GM12864 (cell line): ENCODE measurements at regions not wholly inside any gene's neighbourhood (a gene's known extent, or its start where the extent isn't known, plus 50 kb on each side); places are given as distances from the start of the nearest gene placed in this dataset.

Experiments used
- DNase-seq: peaks from one replicate; pipeline ENCODE4 v3.0.0-alpha.2; 2011; ENCODE audit warnings: low read depth
- H3K4me3 ChIP-seq: 2 replicates; pipeline ENCODE4 v1.5.1; 2011; ENCODE audit warnings: mild to moderate bottlenecking, low read depth, low read length, control low read depth
- CTCF ChIP-seq: IDR thresholded peaks from 2 replicates; pipeline ENCODE4 v1.5.1; 2011; ENCODE audit warnings: low read depth, mild to moderate bottlenecking, moderate library complexity, low read length, control low read depth, inconsistent platforms; ENCODE audit errors: missing control alignments

DNA sequence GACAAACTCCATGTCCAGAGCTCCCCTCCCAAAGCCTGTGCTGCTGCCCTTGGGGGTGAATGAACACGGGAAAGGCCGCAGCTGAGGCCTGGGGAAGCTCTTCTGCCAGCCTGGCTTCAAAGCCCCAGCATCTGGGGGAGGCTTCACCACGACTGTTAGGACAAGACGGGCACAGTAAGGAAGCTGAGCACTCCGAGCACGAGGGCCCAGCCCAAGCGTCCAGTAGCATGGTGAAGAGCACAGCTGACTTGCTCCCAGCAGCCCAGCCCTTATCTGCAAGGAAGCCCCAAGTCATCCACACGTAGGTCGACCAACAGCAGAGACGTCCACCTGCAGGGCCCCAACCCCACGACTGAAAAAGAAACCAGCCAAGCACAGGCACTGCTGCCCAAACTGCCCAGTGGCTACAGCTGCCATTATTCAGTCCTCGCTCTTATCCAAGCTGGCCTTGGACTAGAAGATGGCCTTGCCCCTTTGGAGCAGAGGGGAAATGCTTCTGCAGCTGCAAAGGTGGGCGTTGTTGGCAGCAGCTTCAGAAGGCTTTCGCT lies 62.5 kb downstream of the SHANK2 start:
- DNase-seq: no peak
- H3K4me3 ChIP-seq: no peak overlapping the region
- TF ChIP-seq CTCF: no peak

GRCh38 chr11:71188886-71189767 lies 63.2 kb downstream of the SHANK2 start:
- DNase-seq: no peak
- H3K4me3 ChIP-seq: no peak overlapping the region
- no peak for TF ChIP-seq CTCF

DNA sequence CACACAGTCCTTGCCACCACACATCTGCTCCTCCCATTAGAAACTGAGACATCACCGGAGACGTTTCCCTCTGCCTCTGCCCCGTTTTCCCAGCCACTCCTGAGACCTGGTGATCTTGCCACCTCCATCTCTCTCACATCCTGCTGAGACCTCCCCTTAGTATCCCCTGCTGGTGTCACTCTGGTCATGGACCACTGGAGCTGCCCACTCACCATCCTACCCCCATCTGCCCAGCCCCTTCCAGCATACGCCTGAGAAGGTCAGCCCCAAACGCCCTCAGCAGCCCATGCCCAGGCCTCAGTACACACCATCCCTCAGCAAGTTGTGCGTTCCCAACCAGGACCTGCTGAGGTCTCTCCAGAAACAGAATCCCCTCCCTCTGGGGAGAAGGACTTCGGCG lies 64.3 kb downstream of the SHANK2 start:
- H3K4me3 ChIP-seq: no peak overlapping the region
- TF ChIP-seq CTCF: no peak
- no peak for DNase-seq

DNA sequence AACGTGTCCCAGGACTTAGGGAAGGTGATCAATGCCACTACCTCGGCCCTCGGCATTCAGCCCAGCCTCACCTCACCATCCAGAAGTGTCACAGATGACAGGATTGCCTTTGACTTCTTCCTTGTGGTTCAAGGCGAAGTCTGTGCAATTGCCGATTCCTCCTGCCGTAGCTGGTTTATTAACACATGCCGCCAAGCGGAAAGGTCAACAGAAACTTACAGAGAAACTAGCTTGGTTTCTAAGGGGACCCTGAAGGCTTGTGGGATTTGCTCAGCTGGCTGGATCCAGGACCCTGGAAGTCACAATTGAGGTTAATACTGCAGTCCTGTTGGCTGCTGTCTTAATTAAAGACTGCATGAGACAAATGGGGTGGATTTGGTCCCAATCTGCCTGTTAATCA lies 65.6 kb downstream of the SHANK2 start:
- no peak for DNase-seq
- H3K4me3 ChIP-seq: no peak overlapping the region
- no peak for TF ChIP-seq CTCF

DNA sequence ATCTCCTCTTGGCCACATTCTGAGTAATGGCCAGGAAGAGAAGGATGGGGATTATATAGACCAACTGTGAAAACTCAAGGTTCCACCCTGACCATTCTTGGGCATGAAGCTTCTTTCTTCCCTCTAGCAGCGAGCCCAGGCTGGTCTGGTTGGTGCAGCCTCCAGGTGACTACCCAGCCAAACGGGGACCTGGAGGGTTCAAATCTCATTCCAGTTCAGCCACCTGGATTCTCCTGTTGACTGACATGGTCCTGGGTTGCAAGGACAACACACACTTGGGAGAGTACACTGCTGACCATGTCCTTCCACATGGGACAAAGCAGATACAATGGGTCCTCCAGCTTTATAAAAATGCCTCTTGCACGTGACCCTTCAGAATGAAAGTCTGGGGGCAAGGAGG lies 67.0 kb downstream of the SHANK2 start:
- no peak overlapping the region for H3K4me3 ChIP-seq
- DNase-seq: no peak
- TF ChIP-seq CTCF: no peak

DNA sequence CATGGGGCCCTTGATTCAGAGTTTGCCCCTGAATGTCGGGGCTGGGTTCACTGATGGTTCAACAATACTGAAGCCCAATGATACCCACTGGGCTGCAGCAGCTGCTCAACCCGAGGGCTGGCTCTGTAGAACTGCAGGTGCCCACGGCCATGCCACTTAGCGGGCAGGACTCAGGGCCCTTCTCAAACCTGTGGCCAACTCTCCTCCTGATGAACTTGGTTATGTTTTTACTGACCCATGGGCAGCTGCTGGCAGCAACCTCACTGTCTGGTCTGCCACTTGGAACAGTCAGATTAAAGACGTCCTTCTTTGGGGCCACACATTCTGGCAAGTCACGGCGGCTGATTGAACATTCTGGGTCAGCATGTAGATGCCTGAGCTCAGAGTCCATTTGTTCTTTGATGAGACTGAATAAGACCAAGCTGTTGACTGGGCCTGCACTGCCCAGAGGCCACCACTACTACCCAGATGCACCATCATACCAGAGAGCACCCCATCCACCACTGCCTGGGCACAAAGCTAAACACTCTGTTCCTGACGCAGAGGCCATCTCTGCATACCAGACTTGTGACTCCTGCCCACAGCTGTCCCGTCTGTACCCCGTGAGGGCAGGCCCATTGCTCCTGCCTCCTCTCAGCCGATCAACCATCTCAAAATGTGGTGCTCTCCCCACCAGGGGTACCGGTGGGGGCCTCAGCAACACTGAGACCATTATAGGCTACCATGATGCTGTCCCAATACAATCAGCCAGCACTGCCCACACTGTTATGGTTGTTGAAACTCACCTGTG lies 67.8 kb downstream of the SHANK2 start:
- no peak for DNase-seq
- H3K4me3 ChIP-seq: no peak overlapping the region
- no peak for TF ChIP-seq CTCF
